GM23338 (cell line): ENCODE measurements at regions not wholly inside any gene's neighbourhood (a gene's known extent, or its start where the extent isn't known, plus 50 kb on each side); places are given as distances from the start of the nearest gene placed in this dataset.

ENCODE experiments used
- ATAC-seq: fragments of 200-7000 bp; cut with Tn5 transposase; 3 replicates; pipeline ENCODE4 v1.9.1; 2020
- DNase-seq: peaks from one replicate; pipeline ENCODE4 v3.0.0-alpha.2; 2015; ENCODE audit warnings: low spot score
- H2AFZ ChIP-seq: fragments of 200-600 bp; sonication (generic); 2 replicates; pipeline ENCODE4 v1.8.0; 2016; ENCODE audit warnings: antibody characterized with exemption, mild to moderate bottlenecking, moderate library complexity
- H3F3A ChIP-seq: fragments of 200-600 bp; sonication (generic); replicated peaks from 2 replicates; pipeline ENCODE4 v1.8.0; 2017; ENCODE audit warnings: antibody characterized with exemption, mixed run types, low read depth
- H3K27ac ChIP-seq: fragments of 200-600 bp; sonication (generic); 2 replicates; pipeline ENCODE4 v1.6.1; 2016; ENCODE audit warnings: low read depth
- H3K27me3 ChIP-seq: fragments of 200-600 bp; sonication (generic); 2 replicates; pipeline ENCODE4 v1.8.0; 2016; ENCODE audit warnings: mild to moderate bottlenecking, mixed run types, moderate library complexity; ENCODE audit not compliant: insufficient read depth
- H3K36me3 ChIP-seq: fragments of 200-600 bp; sonication (generic); 2 replicates; pipeline ENCODE4 v1.8.0; 2016; ENCODE audit warnings: mild to moderate bottlenecking; ENCODE audit not compliant: insufficient read depth
- H3K4me1 ChIP-seq: fragments of 200-600 bp; sonication (generic); 2 replicates; pipeline ENCODE4 v1.8.0; 2016; ENCODE audit warnings: mild to moderate bottlenecking, moderate library complexity; ENCODE audit not compliant: insufficient read depth
- H3K4me2 ChIP-seq: fragments of 200-600 bp; sonication (generic); 2 replicates; pipeline ENCODE4 v1.7.1; 2017; ENCODE audit warnings: mixed run types
- H3K4me3 ChIP-seq: fragments of 200-600 bp; sonication (generic); 2 replicates; pipeline ENCODE4 v1.6.1; 2016; ENCODE audit warnings: mixed run types
- H3K79me2 ChIP-seq: fragments of 200-600 bp; sonication (generic); replicated peaks from 2 replicates; pipeline ENCODE4 v1.8.0; 2017; ENCODE audit warnings: mild to moderate bottlenecking; ENCODE audit not compliant: insufficient read depth
- H3K9me2 ChIP-seq: fragments of 200-600 bp; sonication (generic); 2 replicates; pipeline ENCODE4 v1.8.0; 2017; ENCODE audit not compliant: insufficient read depth
- H4K20me1 ChIP-seq: fragments of 200-600 bp; sonication (generic); replicated peaks from 2 replicates; pipeline ENCODE4 v1.8.0; 2017; ENCODE audit warnings: mild to moderate bottlenecking; ENCODE audit not compliant: insufficient read depth
- H3K27ac Mint-ChIP-seq: 2 replicates; pipeline ENCODE4 v1.8.0; 2020; ENCODE audit warnings: inconsistent platforms, mild to moderate bottlenecking, moderate library complexity, mixed read lengths
- H3K27me3 Mint-ChIP-seq: 3 replicates; pipeline ENCODE4 v1.8.0; 2022; ENCODE audit warnings: low read depth, mild to moderate bottlenecking, moderate library complexity, mixed read lengths, inconsistent platforms; ENCODE audit not compliant: insufficient read depth, poor library complexity
- H3K36me3 Mint-ChIP-seq: 3 replicates; pipeline ENCODE4 v1.8.0; 2021; ENCODE audit warnings: low read depth, mild to moderate bottlenecking, inconsistent platforms, moderate library complexity, mixed read lengths
- H3K4me1 Mint-ChIP-seq: 3 replicates; pipeline ENCODE4 v1.8.0; 2020; ENCODE audit warnings: mild to moderate bottlenecking, inconsistent platforms, mixed read lengths
- H3K4me3 Mint-ChIP-seq: 3 replicates; pipeline ENCODE4 v1.8.0; 2021; ENCODE audit warnings: moderate library complexity, mild to moderate bottlenecking, inconsistent platforms, mixed read lengths
- H3K9me3 Mint-ChIP-seq: 3 replicates; pipeline ENCODE4 v1.8.0; 2020; ENCODE audit warnings: moderate library complexity, mild to moderate bottlenecking, inconsistent platforms, mixed read lengths
- CTCF ChIP-seq, 2 experiments: fragments of 200-600 bp in 1 of 2; sonication (generic) in 1 of 2; conservative IDR thresholded peaks; 2 replicates each; pipeline versions ENCODE4 v1.5.1 to v1.6.1; 2016 to 2017; ENCODE audit warnings: antibody characterized with exemption in 2 of 2, low read depth in 2 of 2, mild to moderate bottlenecking in 2 of 2, moderate library complexity in 1 of 2
- ETS1 ChIP-seq: IDR thresholded peaks from 2 replicates; pipeline ENCODE4 v1.6.1; 2016; ENCODE audit warnings: antibody characterized with exemption
- EZH2phosphoT487 ChIP-seq: fragments of 200-600 bp; sonication (generic); IDR thresholded peaks from one replicate; pipeline ENCODE4 v1.8.1; 2018; ENCODE audit warnings: antibody characterized with exemption; ENCODE audit not compliant: unreplicated experiment
- JUNB ChIP-seq: IDR thresholded peaks from one replicate; pipeline ENCODE4 v1.6.1; 2016; ENCODE audit warnings: antibody characterized with exemption; ENCODE audit not compliant: unreplicated experiment
- NANOG ChIP-seq: IDR thresholded peaks from 2 replicates; pipeline ENCODE4 v1.6.1; 2016; ENCODE audit warnings: antibody characterized with exemption, borderline replicate concordance
- POLR2AphosphoS5 ChIP-seq: IDR thresholded peaks from 2 replicates; pipeline ENCODE4 v1.6.1; 2016; ENCODE audit warnings: antibody characterized with exemption, low read depth
- REST ChIP-seq: IDR thresholded peaks from one replicate; pipeline ENCODE4 v1.6.1; 2018; ENCODE audit warnings: antibody characterized with exemption; ENCODE audit not compliant: unreplicated experiment
- ZNF114 ChIP-seq: fragments of 250-450 bp; sonication (Bioruptor Pico); IDR thresholded peaks from 2 replicates; pipeline ENCODE4 v1.5.0; 2020; ENCODE audit warnings: mild to moderate bottlenecking, moderate library complexity
- ZNF331 ChIP-seq: fragments of 250-450 bp; sonication (Bioruptor Pico); IDR thresholded peaks from 2 replicates; pipeline ENCODE4 v1.5.0; 2020; ENCODE audit warnings: low read depth, mild to moderate bottlenecking, moderate library complexity

GRCh38 chr3:127371846-127372245 lies 84.0 kb upstream of the PRR20G start (continued):
- TF ChIP-seq CTCF (conservative IDR thresholded peaks at IDR 0.05; ENCODE audit: low read depth in 2 of 2) (no peak), EZH2phosphoT487 (no peak), POLR2AphosphoS5 (no peak), ETS1 (no peak)

GRCh38 chr3:127371334-127371733 lies 83.5 kb upstream of the PRR20G start:
- Mint-ChIP-seq H3K4me1 (peaks cover 17% of the 10 kb centered on the region), H3K4me3 (no peak overlapping the region), H3K27me3 (peaks cover 10% of the 10 kb centered on the region), H3K27ac (no peak overlapping the region), H3K36me3 (no peaks in the 10 kb centered on the region), H3K9me3 (no peaks in the 10 kb centered on the region)
- DNase-seq (no peak), ATAC-seq (no peak)
- no peaks in the 10 kb centered on the region for H4K20me1 ChIP-seq
- H3K9me2 ChIP-seq, result no peaks in the 10 kb centered on the region
- H3K4me1 ChIP-seq, result no peaks in the 10 kb centered on the region
- no peak overlapping the region for H3K4me2 ChIP-seq
- no peak overlapping the region for H3K27ac ChIP-seq
- no peaks in the 10 kb centered on the region for H3K27me3 ChIP-seq
- no peaks in the 10 kb centered on the region for H3F3A ChIP-seq
- no peak overlapping the region for H3K4me3 ChIP-seq
- no peak overlapping the region for H2AFZ ChIP-seq
- H3K79me2 ChIP-seq, result no peaks in the 10 kb centered on the region
- no peak for TF ChIP-seq NANOG
- TF ChIP-seq REST, result no peak
- no peak for TF ChIP-seq CTCF (conservative IDR thresholded peaks at IDR 0.05; ENCODE audit: low read depth in 2 of 2)
- no peak for TF ChIP-seq POLR2AphosphoS5
- TF ChIP-seq JUNB, result no peak
- no peak for TF ChIP-seq ZNF114
- TF ChIP-seq ZNF331 (CRISPR knock-in tag), result no peak
- no peaks in the 10 kb centered on the region for H3K36me3 ChIP-seq
